PC-9 (cell line): ENCODE measurements at regions not wholly inside any gene's neighbourhood (a gene's known extent, or its start where the extent isn't known, plus 50 kb on each side); places are given as distances from the start of the nearest gene placed in this dataset.

Experiments
- CTCF ChIP-seq: fragments of 200-600 bp; sonication (generic); conservative IDR thresholded peaks from 2 replicates; pipeline ENCODE4 v1.6.1; 2017; ENCODE audit warnings: mixed run types, antibody characterized with exemption, mild to moderate bottlenecking, moderate library complexity
- EZH2 ChIP-seq: fragments of 200-600 bp; sonication (generic); IDR thresholded peaks from 2 replicates; pipeline ENCODE4 v1.8.0; 2017; ENCODE audit warnings: antibody characterized with exemption, low read depth

GRCh38 chr13:94776956-94777355, 64.6 kb upstream of the SOX21 start:
- TF ChIP-seq CTCF, result no peak
- TF ChIP-seq EZH2, result no peak
